HEK293 (cell line): ENCODE measurements at regions not wholly inside any gene's neighbourhood (a gene's known extent, or its start where the extent isn't known, plus 50 kb on each side); places are given as distances from the start of the nearest gene placed in this dataset.
A peak's percentile ranks its signal among the peaks of the same experiment; 100 is the strongest.

Experiments used
- CTCF ChIA-PET: fragments of 350-600 bp; formaldehyde crosslinking; extraction: SDS; loops from one replicate; lab custom pipeline; 2021; ENCODE audit warnings: antibody characterized with exemption; lab: Yijun Ruan, JAX
- POLR2A ChIA-PET: fragments of 300-600 bp; formaldehyde crosslinking; extraction: SDS; loops from one replicate; lab custom pipeline; 2020; ENCODE audit warnings: antibody characterized with exemption, inconsistent platforms; lab: Yijun Ruan, JAX
- H3K27ac ChIP-seq: fragments of 200-500 bp; sonication (Bioruptor generic); 2 replicates; pipeline ENCODE4 v1.5.1; 2014; ENCODE audit warnings: low read depth, low read length, control low read depth, inconsistent platforms; ENCODE audit errors: extremely low read depth
- H3K36me3 ChIP-seq, 2 experiments: fragments of 200-500 bp in 1 of 2; sonication (Bioruptor generic) in 1 of 2; 1 replicate in 1 of 2; 2 replicates in 1 of 2; pipeline ENCODE4 v1.5.1; 2014 to 2017; ENCODE audit warnings: inconsistent platforms in 2 of 2, low read length in 2 of 2; ENCODE audit not compliant: control insufficient read depth in 2 of 2, insufficient read depth in 1 of 2
- H3K4me1 ChIP-seq: fragments of 200-500 bp; sonication (Bioruptor generic); 2 replicates; pipeline ENCODE4 v1.5.1; 2014; ENCODE audit warnings: mild to moderate bottlenecking, low read length, inconsistent platforms; ENCODE audit not compliant: control insufficient read depth, insufficient read depth
- H3K4me3 ChIP-seq: 2 replicates; pipeline ENCODE4 v1.5.1; 2011; ENCODE audit warnings: low read depth, mild to moderate bottlenecking, control low read depth, low read length, moderate library complexity
- H3K9me3 ChIP-seq: fragments of 200-500 bp; sonication (Bioruptor generic); 2 replicates; pipeline ENCODE4 v1.5.1; 2014; ENCODE audit warnings: low read depth, low read length, inconsistent platforms; ENCODE audit not compliant: control insufficient read depth, insufficient read depth
- EGR2 ChIP-seq: fragments of 450-650 bp; formaldehyde crosslinking; IDR thresholded peaks from 2 replicates; pipeline ENCODE4 v1.5.1; 2016; ENCODE audit warnings: low read depth, missing biosample characterization, missing genetic modification characterization
- FEZF1 ChIP-seq: fragments of 450-650 bp; formaldehyde crosslinking; IDR thresholded peaks from 2 replicates; pipeline ENCODE4 v1.5.1; 2016; ENCODE audit warnings: missing biosample characterization, missing genetic modification characterization
- GLI2 ChIP-seq: fragments of 450-650 bp; formaldehyde crosslinking; IDR thresholded peaks from 2 replicates; pipeline ENCODE4; 2017; ENCODE audit warnings: missing biosample characterization, missing genetic modification characterization, low read depth, borderline replicate concordance
- KLF16 ChIP-seq: fragments of 450-650 bp; formaldehyde crosslinking; IDR thresholded peaks from 2 replicates; pipeline ENCODE4 v1.5.1; 2017; ENCODE audit warnings: missing biosample characterization, missing genetic modification characterization
- OVOL3 ChIP-seq: fragments of 450-650 bp; formaldehyde crosslinking; IDR thresholded peaks from 2 replicates; pipeline ENCODE4 v1.5.1; 2016; ENCODE audit warnings: missing biosample characterization, missing genetic modification characterization
- PATZ1 ChIP-seq: fragments of 450-650 bp; formaldehyde crosslinking; IDR thresholded peaks from 2 replicates; pipeline ENCODE4 v1.5.1; 2016; ENCODE audit warnings: missing biosample characterization, missing genetic modification characterization
- REST ChIP-seq: fragments of 450-650 bp; formaldehyde crosslinking; IDR thresholded peaks from 2 replicates; pipeline ENCODE4 v1.5.1; 2016; ENCODE audit warnings: missing biosample characterization, missing genetic modification characterization
- WT1 ChIP-seq: fragments of 450-650 bp; formaldehyde crosslinking; IDR thresholded peaks from 2 replicates; pipeline ENCODE4 v1.5.1; 2016; ENCODE audit warnings: missing biosample characterization, missing genetic modification characterization
- ZBTB1 ChIP-seq: fragments of 450-650 bp; formaldehyde crosslinking; IDR thresholded peaks from 2 replicates; pipeline ENCODE4 v1.5.1; 2016; ENCODE audit warnings: missing biosample characterization, missing genetic modification characterization
- ZBTB44 ChIP-seq: fragments of 450-650 bp; IDR thresholded peaks from 2 replicates; pipeline ENCODE4 v1.5.1; 2018; ENCODE audit warnings: missing biosample characterization, mild to moderate bottlenecking, missing genetic modification characterization
- ZFP41 ChIP-seq: fragments of 450-650 bp; formaldehyde crosslinking; IDR thresholded peaks from 2 replicates; pipeline ENCODE4 v1.5.1; 2016; ENCODE audit warnings: missing biosample characterization, missing genetic modification characterization, borderline replicate concordance
- ZNF112 ChIP-seq: fragments of 450-650 bp; formaldehyde crosslinking; IDR thresholded peaks from 2 replicates; pipeline ENCODE4 v1.5.0; 2017; ENCODE audit warnings: missing biosample characterization, missing genetic modification characterization
- ZNF133 ChIP-seq: fragments of 450-650 bp; formaldehyde crosslinking; IDR thresholded peaks from 2 replicates; pipeline ENCODE4 v1.5.1; 2016; ENCODE audit warnings: missing biosample characterization, missing genetic modification characterization
- ZNF202 ChIP-seq: fragments of 450-650 bp; formaldehyde crosslinking; IDR thresholded peaks from 2 replicates; pipeline ENCODE4 v1.5.1; 2016; ENCODE audit warnings: missing biosample characterization, missing genetic modification characterization, borderline replicate concordance
- ZNF280C ChIP-seq: fragments of 450-650 bp; formaldehyde crosslinking; IDR thresholded peaks from 2 replicates; pipeline ENCODE4 v1.5.1; 2016; ENCODE audit warnings: missing biosample characterization, missing genetic modification characterization
- ZNF391 ChIP-seq: fragments of 450-650 bp; formaldehyde crosslinking; IDR thresholded peaks from 2 replicates; pipeline ENCODE4 v1.5.1; 2016; ENCODE audit warnings: low read depth, missing biosample characterization, missing genetic modification characterization, borderline replicate concordance
- ZNF394 ChIP-seq: fragments of 450-650 bp; formaldehyde crosslinking; IDR thresholded peaks from 2 replicates; pipeline ENCODE4 v1.5.1; 2016; ENCODE audit warnings: missing biosample characterization, missing genetic modification characterization, mild to moderate bottlenecking, moderate library complexity, borderline replicate concordance
- ZNF404 ChIP-seq: fragments of 450-650 bp; formaldehyde crosslinking; IDR thresholded peaks from 2 replicates; pipeline ENCODE4 v1.5.1; 2017; ENCODE audit warnings: missing biosample characterization, missing genetic modification characterization
- ZNF555 ChIP-seq: fragments of 450-650 bp; formaldehyde crosslinking; conservative IDR thresholded peaks from 2 replicates; pipeline ENCODE4 v1.5.1; 2017; ENCODE audit warnings: missing biosample characterization, mild to moderate bottlenecking, missing genetic modification characterization, inconsistent platforms
- ZNF560 ChIP-seq: fragments of 450-650 bp; formaldehyde crosslinking; IDR thresholded peaks from 2 replicates; pipeline ENCODE4 v1.5.1; 2017; ENCODE audit warnings: missing biosample characterization, missing genetic modification characterization, borderline replicate concordance
- ZNF658 ChIP-seq: fragments of 450-650 bp; formaldehyde crosslinking; IDR thresholded peaks from 2 replicates; pipeline ENCODE4; 2016; ENCODE audit warnings: missing biosample characterization, missing genetic modification characterization
- ZNF707 ChIP-seq: fragments of 450-650 bp; formaldehyde crosslinking; IDR thresholded peaks from 2 replicates; pipeline ENCODE4 v1.5.1; 2016; ENCODE audit warnings: missing biosample characterization, missing genetic modification characterization
- ZNF747 ChIP-seq: fragments of 450-650 bp; formaldehyde crosslinking; IDR thresholded peaks from 2 replicates; pipeline ENCODE4 v1.5.1; 2016; ENCODE audit warnings: missing biosample characterization, missing genetic modification characterization
- ZNF792 ChIP-seq: fragments of 450-650 bp; formaldehyde crosslinking; IDR thresholded peaks from 2 replicates; pipeline ENCODE4 v1.5.1; 2016; ENCODE audit warnings: missing biosample characterization, missing genetic modification characterization
- ZNF830 ChIP-seq: fragments of 450-650 bp; IDR thresholded peaks from 2 replicates; pipeline ENCODE4 v1.5.0; 2018; ENCODE audit warnings: missing biosample characterization, missing genetic modification characterization, low read depth, mild to moderate bottlenecking, moderate library complexity

GRCh38 chr2:184456693-184457092, 141.6 kb upstream of the ZNF804A start (continued):
- peak; percentile 33; the same call in 1 of the 2 replicates for TF ChIP-seq REST
- TF ChIP-seq ZNF394 (tag by site-specific recombination), result peak; percentile 66; the same call in 1 of the 2 replicates
- TF ChIP-seq ZNF555 (tag by site-specific recombination), result peak; percentile 37

GRCh38 chr2:184463102-184463865, 135.0 kb upstream of the ZNF804A start:
- ChIA-PET CTCF (interaction anchor here (0.6 kb wide), 1 partner anchor 13 kb away, joined by 3 read pairs; no protein-coding TSS in a partner anchor), POLR2A (no interaction called here)
- H3K4me1 ChIP-seq, result no peaks in the 10 kb centered on the region
- no peak overlapping the region for H3K4me3 ChIP-seq
- H3K27ac ChIP-seq, result no peak overlapping the region
- no peaks in the 10 kb centered on the region for H3K9me3 ChIP-seq
- no peaks in the 10 kb centered on the region for H3K36me3 ChIP-seq
- TF ChIP-seq ZNF560 (tag by site-specific recombination) (no peak), ZNF133 (tag by site-specific recombination) (no peak), ZBTB1 (no peak), ZNF830 (tag by site-specific recombination) (no peak), ZNF707 (tag by site-specific recombination) (no peak), ZNF404 (tag by site-specific recombination) (no peak), ZNF280C (no peak), OVOL3 (no peak), ZFP41 (tag by site-specific recombination) (no peak), PATZ1 (no peak), ZNF112 (no peak)

GRCh38 chr2:184463866-184464248, 134.5 kb upstream of the ZNF804A start:
- ChIA-PET CTCF (no interaction called here), POLR2A (no interaction called here)
- no peak overlapping the region for H3K27ac ChIP-seq
- no peaks in the 10 kb centered on the region for H3K36me3 ChIP-seq
- H3K4me1 ChIP-seq, result no peaks in the 10 kb centered on the region
- no peaks in the 10 kb centered on the region for H3K9me3 ChIP-seq
- H3K4me3 ChIP-seq, result no peak overlapping the region
- TF ChIP-seq ZNF202 (tag by site-specific recombination), result no peak
- TF ChIP-seq ZBTB44, result no peak
- no peak for TF ChIP-seq WT1 (tag by site-specific recombination)
- TF ChIP-seq ZNF792 (tag by site-specific recombination), result no peak
- TF ChIP-seq FEZF1 (tag by site-specific recombination), result no peak
- TF ChIP-seq ZNF133 (tag by site-specific recombination), result no peak
- no peak for TF ChIP-seq ZNF391 (tag by site-specific recombination)
- TF ChIP-seq GLI2 (tag by site-specific recombination), result no peak
- TF ChIP-seq ZNF658 (tag by site-specific recombination), result no peak
- TF ChIP-seq ZNF747, result no peak
- no peak for TF ChIP-seq KLF16
- TF ChIP-seq EGR2 (tag by site-specific recombination), result no peak
